HepG2 (cell line): ENCODE measurements at regions not wholly inside any gene's neighbourhood (a gene's known extent, or its start where the extent isn't known, plus 50 kb on each side); places are given as distances from the start of the nearest gene placed in this dataset.

Experiments used
- ATAC-seq: fragments of 200-7000 bp; cut with Tn5 transposase; 3 replicates; pipeline ENCODE4 v1.9.1; 2020; ENCODE audit warnings: mild to moderate bottlenecking, moderate library complexity
- BruUV-seq: library from RNA; stranded (reverse); fragments of 400-500 nt; replicated peaks from 2 replicates; lab custom pipeline; 2021; lab: Mats Ljungman, UMichigan
- CTCF ChIA-PET: fragments of 300-600 bp; formaldehyde crosslinking; extraction: SDS; loops from one replicate; lab custom pipeline; 2021; ENCODE audit warnings: low total read pairs, inconsistent platforms, low intra/inter-chr PET ratio; lab: Yijun Ruan, JAX
- POLR2A ChIA-PET: fragments of 350-600 bp; sonication (Branson Sonifier 250); formaldehyde crosslinking; loops from one replicate; lab custom pipeline; 2020; ENCODE audit warnings: antibody characterized with exemption, inconsistent platforms; lab: Yijun Ruan, JAX
- DNase-seq: peaks from one replicate; pipeline ENCODE4 v3.0.0-alpha.2; 2015; ENCODE audit warnings: low spot score
- FAIRE-seq: peaks from 3 replicates; lab custom pipeline; 2011; peaks lifted over from hg19 to GRCh38; lab: Jason Lieb, UNC
- H2AFZ ChIP-seq: one replicate; pipeline ENCODE4 v1.6.1; 2011; ENCODE audit warnings: low read length, inconsistent platforms
- H3K27ac ChIP-seq: fragments of 300-600 bp; 3 replicates; pipeline ENCODE4 v1.8.0; 2011; ENCODE audit warnings: mixed run types, mild to moderate bottlenecking, mixed read lengths, low read length, inconsistent platforms; ENCODE audit not compliant: insufficient read depth; ENCODE audit errors: extremely low read length
- H3K27me3 ChIP-seq, 2 experiments: fragments of 200-600 bp in 1 of 2; 2 replicates in 1 of 2; 3 replicates in 1 of 2; pipeline versions ENCODE4 v1.6.0 to v1.8.0; 2011; ENCODE audit warnings: low read length in 2 of 2, mild to moderate bottlenecking in 2 of 2, moderate library complexity in 2 of 2, inconsistent platforms in 1 of 2; ENCODE audit not compliant: insufficient read depth in 2 of 2, control insufficient read depth in 1 of 2
- H3K36me3 ChIP-seq, 2 experiments: fragments of 200-600 bp in 1 of 2; replicated peaks in 1 of 2; 2 replicates in 1 of 2; 3 replicates in 1 of 2; pipeline versions ENCODE4 v1.5.1 to v1.8.0; 2011; ENCODE audit warnings: low read length in 2 of 2, inconsistent platforms in 1 of 2; ENCODE audit not compliant: insufficient read depth in 2 of 2, control insufficient read depth in 1 of 2
- H3K4me1 ChIP-seq: 2 replicates; pipeline ENCODE4 v1.5.1; 2012; ENCODE audit warnings: low read length, inconsistent platforms; ENCODE audit not compliant: insufficient read depth
- H3K4me2 ChIP-seq: 2 replicates; pipeline ENCODE4 v1.6.0; 2011; ENCODE audit warnings: low read depth, low read length, inconsistent platforms
- H3K4me3 ChIP-seq, 3 experiments: fragments of 200-600 bp in 1 of 3; sonication (generic), shearing (Covaris generic) in 1 of 3; replicated peaks in 1 of 3; 2 replicates each; pipeline ENCODE4 v1.5.1; 2011 to 2016; ENCODE audit warnings: low read length in 3 of 3, inconsistent platforms in 2 of 3, low read depth in 2 of 3, mild to moderate bottlenecking in 2 of 3, control low read depth in 1 of 3, mixed read lengths in 1 of 3; ENCODE audit not compliant: insufficient read depth in 1 of 3
- H3K79me2 ChIP-seq: one replicate; pipeline ENCODE4 v1.6.1; 2011; ENCODE audit warnings: low read length, inconsistent platforms; ENCODE audit not compliant: insufficient read depth
- H3K9ac ChIP-seq: 2 replicates; pipeline ENCODE4 v1.6.0; 2011; ENCODE audit warnings: mild to moderate bottlenecking, low read depth, low read length, inconsistent platforms; ENCODE audit not compliant: insufficient read depth
- H3K9me3 ChIP-seq: 2 replicates; pipeline ENCODE4 v1.5.1; 2012; ENCODE audit warnings: mild to moderate bottlenecking, low read length
- H4K20me1 ChIP-seq: 2 replicates; pipeline ENCODE4 v1.6.0; 2011; ENCODE audit warnings: inconsistent platforms, mild to moderate bottlenecking, low read length, moderate library complexity; ENCODE audit not compliant: insufficient read depth
- CSRNP1 ChIP-seq: sonication (generic); formaldehyde crosslinking; IDR thresholded peaks from 2 replicates; pipeline ENCODE4 v1.8.1; 2023; ENCODE audit warnings: mild to moderate bottlenecking, missing genetic modification reagents
- PAWR ChIP-seq: sonication (generic); formaldehyde crosslinking; IDR thresholded peaks from 2 replicates; pipeline ENCODE4 v1.4.0; 2020; ENCODE audit warnings: missing genetic modification reagents, mild to moderate bottlenecking, borderline replicate concordance
- ZFP62 ChIP-seq: sonication (generic); formaldehyde crosslinking; IDR thresholded peaks from 2 replicates; pipeline ENCODE4 v1.4.0; 2020; ENCODE audit warnings: missing genetic modification reagents
- ZNF230 ChIP-seq: sonication (generic); formaldehyde crosslinking; IDR thresholded peaks from 2 replicates; pipeline ENCODE4 v1.4.0; 2020; ENCODE audit warnings: mild to moderate bottlenecking, missing genetic modification reagents
- ZNF609 ChIP-seq: sonication (generic); formaldehyde crosslinking; IDR thresholded peaks from 2 replicates; pipeline ENCODE4 v1.4.0; 2020; ENCODE audit warnings: mild to moderate bottlenecking, missing genetic modification reagents, borderline replicate concordance
- ZNF792 ChIP-seq: IDR thresholded peaks from 2 replicates; pipeline ENCODE4 v1.6.1; 2016
- WGBS: methylation state at CpG from one replicate; pipeline ENCODE4 v1.1.6; 2017; ENCODE audit warnings: low lambda C conversion rate; 5-methylcytosine and 5-hydroxymethylcytosine counted together
- in situ Hi-C: cut with HindIII; loops from 2 replicates; pipeline ENCODE4 v1.10.0; 2017; ENCODE audit warnings: low pct_unique_long_range_greater_than_20kb; ENCODE audit not compliant: extremely low pct_ligation_motif_present
- intact Hi-C: fragments of 100-400 bp; cut with micrococcal nuclease; formaldehyde crosslinking; loops from one replicate; pipeline ENCODE4 v1.10.0; 2022; ENCODE audit not compliant: unreplicated experiment
- TF ChIP-seq, protein P1 (sequence below): sonication (generic); formaldehyde crosslinking; IDR thresholded peaks from 2 replicates; pipeline ENCODE4 v1.5.1; 2020; ENCODE audit warnings: mild to moderate bottlenecking, moderate library complexity, missing genetic modification reagents

DNA sequence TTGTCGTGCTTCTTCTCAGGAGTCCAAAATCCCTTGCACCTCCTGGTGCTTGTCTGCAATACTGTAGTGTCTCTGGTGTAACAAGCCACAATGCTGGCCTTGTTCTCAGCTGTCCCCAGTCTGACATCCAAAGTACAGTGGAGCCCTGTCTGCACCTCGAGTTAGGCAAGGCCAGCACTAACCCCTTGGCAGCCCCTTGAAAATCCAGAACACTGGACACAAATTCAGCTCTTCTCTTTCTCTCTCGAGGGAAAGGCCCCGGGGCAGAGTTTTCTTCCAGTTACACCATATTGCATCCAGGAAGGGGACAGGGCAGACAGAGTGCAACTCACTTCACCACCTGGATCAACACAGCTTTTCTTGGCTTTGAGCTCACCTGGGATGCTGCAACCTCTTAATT is 91.3 kb upstream of the ATP10A start:
- Histone ChIP-seq H2AFZ (no peak overlapping the region), H4K20me1 (no peaks in the 10 kb centered on the region), H3K4me1 (no peaks in the 10 kb centered on the region), H3K27ac (no peak overlapping the region)
- no peak for DNase-seq
- no peak for ATAC-seq
- WGBS, result 3% methylated on average over 4 of the region's 4 CpGs
- TF ChIP-seq ZNF792 (CRISPR knock-in tag) (no peak), CSRNP1 (CRISPR knock-in tag) (no peak)
- TF ChIP-seq, all 625 proteins: peak for 0
- Histone ChIP-seq H3K4me3 (no peak overlapping the region), H3K36me3 (no peaks in the 10 kb centered on the region), H3K4me2 (no peak overlapping the region), H3K79me2 (no peaks in the 10 kb centered on the region), H3K9ac (no peak overlapping the region), H3K9me3 (0 out of 2 replicates have a peak, but pooled peaks cover 7% of the 10 kb centered on the region), H3K27me3 (no peaks in the 10 kb centered on the region)
- ChIA-PET CTCF (no interaction called here), POLR2A (no interaction called here)
- in situ Hi-C loops, result no loop called here
- no TSS peak for BruUV-seq
- no peak for FAIRE-seq
- intact Hi-C loops, result no loop called here

DNA sequence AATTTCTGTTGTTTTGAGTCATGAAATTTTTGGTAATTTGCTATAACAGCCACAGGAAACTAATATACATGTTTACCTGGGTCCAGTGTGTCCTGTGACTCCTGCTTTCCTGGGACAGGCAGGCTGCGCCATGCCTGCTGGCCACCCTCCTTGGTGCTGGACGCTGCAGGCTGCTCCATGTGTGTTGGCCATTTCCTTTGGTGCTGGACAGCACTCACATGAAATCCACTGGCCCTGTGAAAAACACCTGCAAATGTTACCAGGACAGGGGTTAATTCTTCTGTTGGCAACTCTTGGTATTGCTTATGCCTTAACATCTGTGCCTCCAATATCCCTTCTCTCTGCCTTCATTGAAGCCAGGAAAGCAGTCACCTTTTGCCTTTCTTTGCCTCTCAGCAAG is 86.9 kb upstream of the ATP10A start:
- in situ Hi-C loops (no loop called here), intact Hi-C loops (no loop called here)
- ATAC-seq, result no peak
- H3K36me3 ChIP-seq, result no peaks in the 10 kb centered on the region
- no CpG with 5 or more reads among the region's 2 CpGs for WGBS
- no peaks in the 10 kb centered on the region for H4K20me1 ChIP-seq
- FAIRE-seq, result no peak
- H3K79me2 ChIP-seq, result no peaks in the 10 kb centered on the region
- no peaks in the 10 kb centered on the region for H3K9me3 ChIP-seq
- no peak overlapping the region for H3K4me2 ChIP-seq
- no peak for DNase-seq
- H3K4me1 ChIP-seq, result no peaks in the 10 kb centered on the region
- H3K27me3 ChIP-seq, result no peaks in the 10 kb centered on the region
- H3K9ac ChIP-seq, result no peak overlapping the region
- ChIA-PET POLR2A (no interaction called here), CTCF (no interaction called here)
- no peak overlapping the region for H2AFZ ChIP-seq
- BruUV-seq, result no TSS peak
- no peak overlapping the region for H3K4me3 ChIP-seq
- no peak overlapping the region for H3K27ac ChIP-seq
- no peak for TF ChIP-seq ZNF230
- TF ChIP-seq CSRNP1 (CRISPR knock-in tag), result no peak
- TF ChIP-seq ZNF609, result no peak
- TF ChIP-seq, protein P1, sequence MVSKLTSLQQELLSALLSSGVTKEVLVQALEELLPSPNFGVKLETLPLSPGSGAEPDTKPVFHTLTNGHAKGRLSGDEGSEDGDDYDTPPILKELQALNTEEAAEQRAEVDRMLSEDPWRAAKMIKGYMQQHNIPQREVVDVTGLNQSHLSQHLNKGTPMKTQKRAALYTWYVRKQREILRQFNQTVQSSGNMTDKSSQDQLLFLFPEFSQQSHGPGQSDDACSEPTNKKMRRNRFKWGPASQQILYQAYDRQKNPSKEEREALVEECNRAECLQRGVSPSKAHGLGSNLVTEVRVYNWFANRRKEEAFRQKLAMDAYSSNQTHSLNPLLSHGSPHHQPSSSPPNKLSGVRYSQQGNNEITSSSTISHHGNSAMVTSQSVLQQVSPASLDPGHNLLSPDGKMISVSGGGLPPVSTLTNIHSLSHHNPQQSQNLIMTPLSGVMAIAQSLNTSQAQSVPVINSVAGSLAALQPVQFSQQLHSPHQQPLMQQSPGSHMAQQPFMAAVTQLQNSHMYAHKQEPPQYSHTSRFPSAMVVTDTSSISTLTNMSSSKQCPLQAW (CRISPR knock-in tag), result no peak
- no peak for TF ChIP-seq ZFP62
- no peak for TF ChIP-seq PAWR (CRISPR knock-in tag)
